ENCODE measurements at regions not wholly inside any gene's neighbourhood (a gene's known extent, or its start where the extent isn't known, plus 50 kb on each side); places are given as distances from the start of the nearest gene placed in this dataset.
"Not testable (repeated sequence)": the region's sequence is repeated elsewhere in the genome, so short reads cannot be mapped to it uniquely, and the experiment has no call there.

DNA sequence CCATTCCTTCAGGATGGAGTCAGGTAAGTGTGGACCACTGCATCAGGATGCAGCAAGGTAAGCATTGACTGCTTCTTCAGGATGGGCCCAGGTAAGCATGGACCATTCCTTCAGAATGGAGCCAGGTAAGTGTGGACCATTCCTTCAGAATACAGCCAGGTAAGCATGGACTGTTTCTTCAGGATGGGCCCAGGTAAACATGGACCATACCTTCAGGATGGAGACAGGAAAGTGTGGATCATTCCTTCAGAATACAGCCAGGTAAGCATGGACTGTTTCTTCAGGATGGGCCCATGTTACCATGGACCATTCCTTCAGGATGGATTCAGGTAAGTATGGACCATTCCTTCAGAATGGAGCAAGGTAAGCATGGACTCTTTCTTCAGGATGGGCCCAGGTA, 89.4 kb upstream of the SPACA7 start:
- DNase-seq: not testable (repeated sequence)

DNA sequence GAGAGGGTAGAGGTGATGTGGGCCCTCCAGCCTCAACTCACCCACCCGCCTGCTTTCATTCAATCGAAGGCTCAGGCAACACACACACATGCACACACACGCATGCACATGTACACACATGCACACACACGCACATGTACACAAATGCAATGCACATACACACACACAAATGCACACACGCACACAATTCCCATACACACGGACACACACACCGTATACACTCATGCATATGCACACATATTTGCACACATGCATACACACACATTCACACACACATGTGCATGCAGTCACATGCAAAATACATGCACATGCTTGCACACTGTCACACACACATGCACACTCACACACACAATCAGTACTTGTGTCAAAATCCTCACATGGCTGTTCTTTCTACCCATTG, 55.9 kb upstream of the SPACA7 start:
- no peak for DNase-seq

DNA sequence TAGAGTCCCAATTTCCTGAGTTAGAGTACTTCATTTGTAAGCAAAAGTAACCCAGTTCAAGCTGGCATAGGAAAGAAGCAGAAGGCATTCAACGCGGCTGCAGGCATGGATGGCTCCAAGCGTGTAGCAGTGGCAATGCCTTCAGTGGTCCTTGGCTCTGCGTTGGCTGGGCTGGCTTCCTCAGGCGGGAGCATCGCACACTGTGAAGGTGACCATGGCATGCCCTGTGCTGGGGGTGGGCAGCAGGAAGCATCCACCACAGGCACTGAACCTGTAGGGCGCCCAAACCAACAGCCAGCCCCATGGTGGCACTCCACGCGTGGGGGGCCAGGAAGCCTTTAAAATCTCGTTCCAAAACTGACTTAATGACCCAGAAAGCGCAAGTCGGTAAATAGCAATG, 53.6 kb upstream of the SPACA7 start:
- DNase-seq: no peak

DNA sequence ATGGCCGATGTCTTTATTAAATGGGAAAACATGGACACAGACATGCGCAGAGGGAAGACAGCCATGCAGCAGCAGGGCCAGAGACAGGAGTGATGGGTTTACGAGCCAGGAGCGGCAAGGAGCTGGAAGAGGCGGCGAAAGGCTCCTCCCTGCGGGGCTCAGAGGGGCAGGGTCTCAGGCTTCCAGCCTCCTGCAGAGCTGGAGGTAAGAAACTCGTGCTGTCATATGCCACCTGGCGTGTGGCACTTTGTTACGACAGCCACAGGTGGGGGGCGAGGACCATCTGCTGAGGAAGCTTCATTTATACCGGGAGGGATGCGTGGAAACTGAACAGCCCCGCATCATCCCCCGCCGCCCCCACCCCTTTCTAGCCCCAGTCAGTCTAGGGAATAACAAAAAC, 52.0 kb upstream of the SPACA7 start:
- DNase-seq: no peak

DNA sequence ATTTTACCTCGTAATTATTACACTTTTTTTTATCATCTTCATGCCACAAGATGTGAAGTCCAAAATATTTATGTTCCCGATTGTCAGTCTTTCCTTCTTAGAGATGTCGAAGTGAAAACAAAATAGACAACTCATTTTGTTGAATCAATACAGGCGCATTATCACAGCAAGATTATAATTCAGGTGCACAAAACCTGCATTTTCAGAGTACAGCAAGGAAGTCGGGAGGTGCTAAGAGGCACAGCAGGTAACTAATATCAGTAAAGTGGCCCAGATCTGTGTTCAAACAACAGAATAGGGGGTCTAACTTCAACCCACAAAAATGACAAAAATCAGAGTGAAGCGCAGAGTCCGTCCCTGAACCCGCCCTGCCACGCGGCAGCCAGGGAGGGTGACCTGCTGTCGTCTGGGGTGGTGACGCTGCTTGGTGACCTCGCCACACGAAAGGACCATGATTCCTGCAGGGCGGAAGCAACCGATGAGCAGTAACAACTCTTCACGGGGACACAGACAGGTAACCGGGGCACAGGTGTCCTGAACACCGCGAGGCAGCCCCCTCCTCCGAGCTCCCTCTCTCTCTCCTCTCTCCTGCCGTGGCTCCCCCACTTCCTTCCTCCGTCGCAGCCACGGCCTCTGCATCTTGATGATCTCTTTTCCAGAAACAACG, 50.9 kb upstream of the SPACA7 start:
- DNase-seq: no peak

DNA sequence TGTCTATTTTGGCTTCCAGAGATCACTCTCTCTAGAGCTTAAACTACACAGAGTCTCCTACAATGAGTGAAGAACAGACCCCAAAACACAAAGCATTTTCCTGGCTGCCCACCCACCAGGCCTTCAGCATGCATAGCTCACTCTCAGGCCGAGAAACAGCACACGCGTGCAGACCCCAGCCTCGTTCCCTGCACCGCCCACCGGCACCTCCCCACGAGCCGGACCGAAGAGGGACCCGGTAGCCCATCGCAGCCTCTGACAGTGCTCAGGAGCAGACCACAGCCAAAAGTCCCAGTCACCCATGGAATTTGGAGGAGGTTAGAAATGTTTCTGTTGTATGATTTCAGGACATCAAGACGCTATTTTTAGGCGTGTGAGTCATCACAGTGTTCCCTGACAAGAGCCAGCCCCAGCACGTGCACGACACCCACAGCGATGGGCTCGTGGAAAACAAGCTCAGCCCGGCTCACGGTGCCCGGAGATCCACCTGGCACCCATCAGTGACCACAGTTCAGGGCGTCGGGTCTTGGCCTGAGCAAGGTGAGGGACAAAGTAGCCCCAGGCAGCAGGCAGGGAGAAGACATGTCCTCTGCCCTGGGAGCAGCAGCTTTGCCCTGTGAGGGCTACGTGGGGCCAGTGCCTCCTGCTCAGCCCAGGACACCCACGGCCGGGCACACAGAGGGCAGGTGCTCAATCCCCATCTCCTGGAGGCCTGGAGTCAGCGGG, 50.1 kb upstream of the SPACA7 start:
- no peak for DNase-seq
